Stimulated activated naive CD4-positive, alpha-beta T cell treated with Interleukin-2 at 50 U/mL for 16 hours (primary cell): ENCODE measurements at regions not wholly inside any gene's neighbourhood (a gene's known extent, or its start where the extent isn't known, plus 50 kb on each side); places are given as distances from the start of the nearest gene placed in this dataset.
"Not testable (repeated sequence)": the region's sequence is repeated elsewhere in the genome, so short reads cannot be mapped to it uniquely, and the experiment has no call there.

Source experiments
- DNase-seq: peaks from one replicate; lab custom pipeline; 2025; lab: John Stamatoyannopoulos, UW

DNA sequence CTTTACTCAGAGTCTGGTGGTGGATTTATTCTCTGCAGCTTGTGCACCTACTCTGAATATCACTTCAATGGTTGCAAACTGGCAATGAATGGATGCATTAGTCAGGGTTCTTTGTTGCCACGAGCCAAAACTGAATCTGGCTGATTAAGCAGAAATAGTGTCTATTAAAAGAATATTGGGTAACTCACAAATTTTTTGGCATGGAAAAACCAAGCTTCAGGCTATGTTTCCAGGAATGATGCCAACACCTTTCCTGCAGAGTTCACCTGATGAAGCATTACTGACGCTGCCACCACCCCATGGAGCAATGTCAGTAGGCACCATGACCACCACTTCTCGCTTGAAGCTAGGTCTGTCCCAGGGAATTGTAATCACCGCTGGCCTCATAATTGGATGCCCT lies 597.8 kb upstream of the SLC10A2 start:
- DNase-seq, result no peak

DNA sequence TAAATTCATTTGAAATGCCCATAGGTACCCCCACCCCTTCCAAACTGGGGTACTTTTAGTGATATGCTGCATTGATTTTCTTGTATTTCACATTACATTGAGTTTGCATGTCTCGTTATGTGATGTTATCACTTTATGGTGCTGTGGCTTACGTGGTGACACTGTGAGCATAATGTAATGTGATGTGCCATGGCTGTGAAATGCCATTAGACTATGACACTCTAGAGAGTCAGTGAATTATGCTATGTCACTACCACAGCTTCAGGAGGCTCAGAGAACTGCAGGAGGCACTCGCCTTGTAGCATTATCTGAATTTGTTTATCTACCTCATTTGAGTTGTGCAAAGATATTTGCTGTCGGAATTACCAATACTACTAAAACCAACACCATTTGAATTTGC lies 590.1 kb upstream of the SLC10A2 start:
- no peak for DNase-seq

DNA sequence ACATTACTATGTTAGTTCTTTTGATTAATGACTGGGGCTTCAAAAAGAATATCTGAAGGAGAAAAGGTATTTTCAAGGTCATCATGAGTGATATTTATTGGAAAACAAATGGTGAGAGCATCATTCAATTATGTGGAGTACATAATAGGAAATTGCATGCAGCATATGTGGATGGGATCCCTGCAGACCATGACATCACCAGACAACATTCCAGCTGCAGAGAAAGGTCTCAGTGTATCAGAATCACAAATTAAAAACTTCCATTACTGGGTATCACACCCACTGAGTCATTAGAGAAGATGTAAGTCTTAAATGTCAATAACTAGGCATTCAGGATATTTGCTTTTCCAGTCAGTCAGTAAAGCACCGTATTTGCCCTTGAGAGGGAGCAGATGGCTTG lies 574.4 kb upstream of the SLC10A2 start:
- DNase-seq, result no peak

DNA sequence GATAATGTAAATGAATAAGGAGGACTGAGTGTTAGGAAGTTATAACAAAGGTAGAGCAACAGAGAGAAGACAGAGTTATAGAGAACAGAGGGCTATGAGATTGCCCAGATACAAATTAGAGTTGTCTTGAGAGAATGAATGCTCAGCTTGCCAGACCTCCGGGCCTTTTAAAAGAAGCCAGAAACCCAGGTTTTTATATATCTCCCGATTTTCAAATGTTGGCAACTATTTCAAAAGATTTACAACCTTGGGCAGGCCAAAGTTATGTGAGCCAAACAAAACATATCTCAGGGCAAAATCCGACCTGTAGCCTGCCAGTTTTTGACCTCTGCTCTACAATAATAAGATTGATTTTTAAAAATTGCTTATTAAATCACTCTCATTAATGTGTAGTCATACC lies 573.1 kb upstream of the SLC10A2 start:
- DNase-seq, result no peak

DNA sequence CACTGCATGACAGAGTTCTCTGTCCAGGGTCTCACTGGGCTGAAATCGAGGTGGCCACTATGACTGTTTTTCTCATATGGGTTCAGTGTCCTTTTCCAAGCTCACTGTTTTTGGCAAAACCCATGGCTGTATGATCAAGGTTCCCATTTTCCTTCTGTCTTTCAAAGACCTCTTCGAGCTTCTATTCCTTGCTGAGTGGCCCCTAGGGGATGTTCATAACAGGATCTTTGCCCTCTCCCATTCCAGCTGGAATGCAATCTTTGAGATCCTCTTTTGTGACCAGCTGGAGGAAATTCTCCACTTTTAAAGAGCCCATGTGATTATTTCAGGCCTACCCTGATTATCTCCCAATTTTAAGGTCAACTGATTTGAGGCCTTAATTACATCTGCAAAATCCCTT lies 572.5 kb upstream of the SLC10A2 start:
- DNase-seq, result no peak

DNA sequence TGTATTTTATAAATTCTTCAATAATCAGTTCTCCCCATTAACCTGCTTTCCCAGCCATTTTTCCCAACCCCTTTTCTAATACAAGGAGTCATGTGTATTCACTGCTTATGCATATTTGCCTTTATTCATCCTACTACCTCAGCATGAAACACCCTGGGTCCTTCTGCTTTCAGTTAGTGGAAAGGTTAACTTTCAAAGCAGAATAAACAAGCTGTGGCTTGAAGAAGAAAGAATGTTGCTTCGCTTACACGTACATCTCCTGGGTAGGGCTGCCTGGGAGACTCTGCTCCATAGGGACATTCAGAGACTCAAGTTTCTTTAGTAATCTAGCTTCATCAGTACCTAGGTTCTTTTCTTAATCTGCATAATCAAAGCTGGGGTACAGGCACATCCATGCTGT lies 567.8 kb upstream of the SLC10A2 start:
- no peak for DNase-seq

DNA sequence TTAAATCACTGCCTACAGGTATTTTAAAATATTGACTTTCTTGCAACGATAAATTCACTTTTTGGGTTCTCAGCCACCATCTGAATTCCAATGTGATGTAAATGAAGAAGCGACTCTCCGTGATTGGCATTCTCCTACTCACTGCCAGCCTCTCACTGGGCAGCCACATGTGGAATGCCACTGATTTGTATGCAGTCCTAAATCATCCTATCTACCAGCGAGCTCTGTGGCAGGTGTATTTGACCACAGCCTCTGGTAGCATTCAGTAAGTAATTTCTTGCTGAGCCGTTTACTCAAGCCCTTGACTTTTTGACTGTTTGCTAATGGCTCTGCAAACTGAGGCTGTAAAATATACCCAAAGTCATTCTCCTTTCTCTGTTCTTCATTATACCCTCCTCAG lies 559.0 kb upstream of the SLC10A2 start:
- no peak for DNase-seq

DNA sequence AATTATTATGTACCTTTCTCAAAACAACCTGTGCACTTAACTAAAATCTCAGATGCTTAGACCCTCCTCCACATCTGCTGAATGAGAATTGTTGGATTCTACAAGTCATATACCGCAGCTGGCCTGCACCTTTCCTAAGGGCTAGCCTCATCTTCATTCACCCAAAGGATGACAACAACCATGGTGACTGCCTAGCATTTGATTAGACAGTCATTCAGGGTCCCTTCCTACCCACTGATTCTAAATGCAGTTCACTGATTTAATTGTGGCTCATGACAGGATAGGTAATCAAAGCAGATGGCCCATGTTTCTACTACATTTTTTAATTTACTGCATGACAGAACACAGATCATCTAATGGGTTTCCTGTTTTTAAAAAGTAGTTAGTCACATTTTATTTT lies 551.9 kb upstream of the SLC10A2 start:
- DNase-seq, result no peak

DNA sequence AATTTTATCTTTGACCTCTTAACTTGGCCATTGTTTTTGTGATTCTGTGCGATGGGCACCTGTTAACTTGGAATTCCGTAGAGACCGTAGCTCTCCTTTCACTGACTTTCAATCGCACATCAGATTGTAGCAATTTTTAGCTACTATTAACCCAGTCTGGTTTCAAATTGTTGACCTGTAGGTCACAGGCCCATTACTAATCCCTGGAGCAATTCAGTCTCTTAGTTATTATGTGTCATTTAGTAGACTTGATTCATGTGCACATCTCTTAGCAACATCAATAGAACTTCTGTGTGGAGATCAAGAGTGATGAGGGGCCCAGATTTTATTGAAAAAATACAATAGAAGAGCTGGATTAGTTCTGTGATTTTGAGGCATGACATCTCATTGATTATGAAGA lies 549.6 kb upstream of the SLC10A2 start:
- DNase-seq, result no peak

DNA sequence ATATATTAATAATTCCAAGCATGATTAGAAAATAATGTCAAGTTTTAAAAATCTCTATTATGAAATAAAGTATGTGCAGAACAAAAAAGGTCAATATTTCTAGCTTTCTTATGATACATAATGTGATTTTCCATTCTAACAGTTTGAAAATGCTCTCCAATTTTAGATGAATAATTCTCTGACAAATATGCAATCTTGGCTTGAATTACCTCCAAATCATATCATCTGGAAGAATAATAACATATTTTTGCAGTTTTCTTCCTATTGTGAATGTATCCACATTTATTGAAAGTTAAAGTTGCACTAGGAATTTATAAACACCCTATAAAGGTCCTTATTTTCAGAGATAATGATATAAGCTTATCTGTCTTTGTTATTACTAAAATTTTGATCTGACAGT lies 548.5 kb upstream of the SLC10A2 start:
- DNase-seq, result no peak

DNA sequence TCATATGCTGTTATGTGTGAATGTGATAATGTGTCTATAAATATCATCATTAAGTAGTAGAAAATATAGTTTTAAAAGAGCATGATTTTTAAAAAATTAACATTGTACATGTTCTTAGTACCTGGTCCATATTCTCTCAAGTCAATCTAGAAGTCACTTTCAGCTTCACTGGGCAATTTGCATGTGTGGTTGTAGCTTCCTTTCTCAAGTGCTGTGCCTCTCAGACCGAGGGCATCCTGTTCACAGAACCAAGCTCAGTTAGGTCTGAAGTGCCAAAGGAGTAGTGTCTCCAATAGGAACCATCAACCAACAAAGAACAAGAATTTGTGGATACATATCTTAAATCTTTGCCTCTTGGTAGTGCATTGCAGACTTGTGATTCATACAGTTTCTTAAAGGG lies 541.8 kb upstream of the SLC10A2 start:
- DNase-seq, result no peak

DNA sequence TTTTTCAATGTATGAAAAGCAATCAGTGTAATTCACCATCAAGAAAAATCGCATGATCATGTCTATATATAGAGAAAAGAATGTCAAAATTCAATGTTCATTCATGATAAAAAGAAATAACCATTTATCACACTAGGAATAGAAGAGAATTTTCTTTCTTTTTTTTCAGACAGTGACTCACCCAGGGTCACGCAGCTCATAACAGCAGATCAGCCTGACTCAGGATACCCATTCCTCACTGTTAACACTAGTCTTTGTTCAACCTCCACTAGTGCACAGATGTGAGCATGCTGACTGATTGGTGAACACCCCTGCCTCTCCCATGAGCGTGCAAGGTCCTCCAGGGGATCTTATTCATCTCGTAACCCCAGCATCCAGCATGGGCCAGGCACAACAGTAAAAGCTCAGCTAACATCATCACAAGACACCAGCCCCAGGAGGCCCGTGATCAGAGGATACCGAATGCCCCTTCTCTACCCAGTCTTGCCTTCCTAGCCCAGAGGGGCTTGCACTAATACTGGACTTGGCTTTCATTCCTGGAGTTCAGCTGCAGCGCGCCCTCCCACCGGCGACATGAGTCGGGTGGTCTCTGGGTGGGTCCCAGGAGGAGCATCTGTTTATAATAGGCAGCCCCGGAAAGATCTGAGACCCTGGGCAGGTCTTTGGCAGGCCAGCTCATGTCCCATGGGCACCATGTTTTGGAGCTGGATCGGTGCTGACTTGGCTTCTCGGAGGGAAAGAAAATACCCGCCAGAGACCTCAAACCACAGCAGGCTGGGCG lies 539.5 kb upstream of the SLC10A2 start:
- DNase-seq, result no peak

DNA sequence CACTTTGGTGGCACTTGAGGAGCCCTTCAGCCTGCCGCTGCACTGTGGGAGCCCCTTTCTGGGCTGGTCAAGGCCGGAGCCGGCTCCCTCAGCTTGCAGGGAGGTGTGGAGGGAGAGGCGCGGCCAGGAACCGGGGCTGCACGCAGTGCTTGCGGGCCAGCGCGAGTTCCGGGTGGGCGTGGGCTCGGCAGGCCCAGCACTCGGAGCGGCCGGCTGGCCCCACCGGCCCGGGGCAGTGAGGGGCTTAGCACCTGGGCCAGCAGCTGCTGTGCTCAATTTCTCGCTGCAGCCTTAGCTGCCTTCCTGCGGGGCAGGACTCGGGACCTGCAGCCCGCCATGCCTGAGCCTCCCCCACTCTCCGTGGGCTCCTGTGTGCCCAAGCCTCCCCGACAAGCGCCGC lies 533.7 kb upstream of the SLC10A2 start:
- DNase-seq, result not testable (repeated sequence)

DNA sequence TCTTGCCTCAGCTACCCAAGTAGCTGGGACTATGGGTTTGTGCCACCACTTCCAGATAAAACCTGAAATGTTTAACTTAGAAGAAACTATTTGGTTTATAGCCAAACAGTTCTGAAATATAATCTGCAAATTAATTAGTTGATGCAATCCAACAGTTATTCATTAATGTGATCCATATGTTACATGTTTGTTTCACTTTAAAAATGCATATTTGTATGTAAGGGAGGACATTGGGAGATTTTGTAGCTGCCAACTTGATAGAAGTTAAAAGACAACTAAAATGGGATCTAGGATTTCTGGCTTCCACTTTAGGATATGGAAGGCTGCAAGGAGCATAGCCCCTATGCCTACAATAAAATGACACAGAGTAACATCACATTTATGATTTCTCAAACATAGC lies 532.5 kb upstream of the SLC10A2 start:
- DNase-seq, result no peak

DNA sequence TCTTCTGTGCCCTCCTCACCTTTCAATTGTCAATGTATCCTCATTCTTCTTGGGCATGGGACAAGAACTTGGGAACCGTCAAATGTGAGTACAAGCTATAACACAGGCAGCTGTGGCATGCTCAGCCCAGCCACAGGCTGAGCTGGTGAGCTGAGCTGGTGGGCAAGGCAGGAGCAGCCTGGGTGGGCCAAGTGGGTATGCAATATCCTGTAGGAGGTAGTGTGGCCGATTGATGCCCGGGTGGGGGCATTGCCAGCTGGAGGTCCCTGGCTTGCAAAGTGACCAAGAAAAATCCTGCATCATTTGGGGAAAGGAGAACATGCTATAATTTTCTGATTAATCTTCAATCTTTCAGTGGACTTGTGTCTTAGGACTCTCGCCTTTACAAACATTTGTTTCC lies 507.2 kb upstream of the SLC10A2 start:
- DNase-seq, result no peak

DNA sequence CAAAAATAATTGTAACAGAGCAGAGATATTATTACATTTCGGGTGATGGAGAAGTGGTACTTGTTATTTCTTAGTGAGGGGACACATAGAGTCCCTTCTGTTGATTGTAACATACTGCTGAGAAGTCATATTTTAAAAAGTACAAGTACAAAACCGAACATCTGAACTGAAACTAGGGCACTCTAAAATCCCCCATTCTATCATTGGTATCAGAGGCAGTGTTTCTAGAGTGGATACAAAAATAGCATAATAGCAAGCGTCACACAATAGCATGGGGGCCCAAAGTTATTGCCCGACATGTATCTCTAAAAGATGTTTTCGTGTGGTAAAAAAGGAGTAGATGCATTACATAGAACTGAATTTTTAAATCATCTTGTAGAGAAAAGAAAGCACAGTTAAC lies 502.1 kb upstream of the SLC10A2 start:
- no peak for DNase-seq

DNA sequence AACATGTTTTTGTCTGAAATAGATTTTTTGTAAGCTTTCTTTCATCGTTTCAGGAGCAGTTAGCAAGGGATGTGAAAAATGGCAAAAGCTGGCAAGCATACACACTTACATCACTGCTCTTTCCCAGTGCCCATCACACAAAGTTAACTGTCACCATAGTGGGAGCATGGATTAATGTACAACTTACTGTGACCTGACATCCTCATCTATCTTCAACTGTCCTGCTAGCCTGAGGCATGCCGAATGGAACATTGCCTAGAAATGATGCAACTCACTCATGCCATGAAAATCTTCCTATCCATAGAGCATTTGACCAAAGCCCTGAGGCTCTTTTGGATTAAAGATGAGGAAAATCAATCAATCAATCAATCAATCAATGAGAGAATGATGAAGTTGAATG lies 491.7 kb upstream of the SLC10A2 start:
- no peak for DNase-seq

DNA sequence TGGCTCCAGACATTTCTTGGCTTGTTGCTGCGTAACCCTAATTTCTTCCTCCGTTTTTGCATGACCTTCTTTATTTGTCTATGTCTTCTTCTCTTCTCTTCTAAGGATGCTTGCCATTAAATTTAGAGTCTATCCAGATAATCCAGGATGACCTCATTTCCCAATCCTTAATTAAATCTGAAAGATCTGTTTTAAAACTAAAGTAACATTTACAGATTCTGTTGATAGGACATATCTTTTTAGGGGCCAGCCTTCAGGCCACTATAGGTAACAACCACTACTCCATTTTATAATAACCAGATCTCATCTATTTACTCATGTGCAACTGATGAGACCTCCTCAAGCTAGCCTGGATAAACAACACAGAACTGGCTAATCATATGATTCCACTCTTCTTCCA lies 490.5 kb upstream of the SLC10A2 start:
- DNase-seq, result no peak

DNA sequence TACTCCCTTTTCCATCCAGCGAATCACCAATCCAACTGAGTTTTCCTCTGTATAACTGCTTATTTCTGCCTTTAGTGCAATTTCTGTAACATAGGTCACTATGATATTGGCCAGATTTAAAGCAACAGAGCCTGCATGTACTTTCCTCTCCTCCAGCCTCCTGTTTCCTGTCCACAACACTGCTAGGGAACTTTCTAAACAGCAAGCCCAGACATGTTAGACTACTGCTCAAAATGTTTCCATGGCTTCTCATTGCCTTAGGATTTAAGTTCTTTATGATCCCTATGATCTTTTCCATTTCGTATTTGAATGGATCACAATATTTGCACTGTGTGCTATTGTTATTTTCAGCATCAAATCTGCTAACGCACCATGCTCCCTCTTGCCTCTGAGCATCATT lies 481.7 kb upstream of the SLC10A2 start:
- DNase-seq, result no peak

DNA sequence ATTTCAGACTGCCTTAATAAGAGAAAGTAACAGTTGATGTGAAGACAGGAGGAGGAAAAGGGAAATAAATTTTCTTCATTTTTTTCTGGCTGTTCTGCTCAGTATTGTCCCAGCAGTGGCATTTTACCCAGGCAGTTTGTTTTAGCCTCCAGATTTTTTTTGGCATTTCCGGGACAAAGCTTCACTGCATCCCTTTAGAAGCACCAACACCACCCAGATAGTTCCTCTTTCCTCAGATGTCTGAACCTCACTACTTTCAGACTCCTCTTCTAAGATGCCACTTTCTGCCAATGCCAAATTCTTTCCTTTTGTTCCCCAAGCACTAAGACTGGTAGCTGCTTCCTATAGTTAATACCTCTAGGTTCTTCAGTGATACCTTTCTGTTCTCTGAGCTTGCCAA lies 480.1 kb upstream of the SLC10A2 start:
- DNase-seq, result no peak

DNA sequence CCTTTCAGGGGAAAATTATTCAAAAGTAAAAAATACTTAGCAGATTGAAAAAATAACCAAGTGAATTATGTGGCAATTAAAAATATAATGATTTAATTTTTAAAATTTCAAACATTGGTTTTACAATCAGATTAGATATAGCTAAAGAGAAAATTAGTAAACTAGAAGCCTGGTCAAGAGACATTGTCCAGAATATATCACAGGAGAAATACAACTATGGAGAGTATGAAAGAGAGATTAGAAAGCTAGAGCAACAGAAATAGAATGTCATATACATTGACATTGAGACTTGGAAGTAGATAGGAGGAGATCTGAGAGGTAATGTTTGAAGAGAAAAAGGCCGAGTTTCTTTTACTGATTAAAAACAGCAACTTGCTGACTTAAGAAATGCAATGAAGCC lies 476.4 kb upstream of the SLC10A2 start:
- DNase-seq, result no peak

DNA sequence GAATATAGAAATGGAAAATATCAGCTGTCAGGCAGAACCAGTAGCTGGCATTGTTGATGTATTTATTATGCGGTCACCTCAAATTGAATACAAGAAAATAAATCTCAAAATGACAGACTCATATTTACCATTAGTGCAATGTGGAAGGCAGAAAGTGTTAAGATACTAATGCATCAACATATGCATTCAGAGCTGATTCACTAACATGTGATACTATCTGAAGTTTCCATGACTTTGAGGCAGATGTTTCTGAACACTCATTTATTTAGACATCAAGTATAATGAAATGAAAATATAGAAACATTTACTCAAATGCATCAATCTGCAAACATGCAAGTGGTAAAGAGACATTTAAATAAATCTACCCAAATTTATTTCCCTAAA lies 474.2 kb upstream of the SLC10A2 start:
- DNase-seq, result no peak

DNA sequence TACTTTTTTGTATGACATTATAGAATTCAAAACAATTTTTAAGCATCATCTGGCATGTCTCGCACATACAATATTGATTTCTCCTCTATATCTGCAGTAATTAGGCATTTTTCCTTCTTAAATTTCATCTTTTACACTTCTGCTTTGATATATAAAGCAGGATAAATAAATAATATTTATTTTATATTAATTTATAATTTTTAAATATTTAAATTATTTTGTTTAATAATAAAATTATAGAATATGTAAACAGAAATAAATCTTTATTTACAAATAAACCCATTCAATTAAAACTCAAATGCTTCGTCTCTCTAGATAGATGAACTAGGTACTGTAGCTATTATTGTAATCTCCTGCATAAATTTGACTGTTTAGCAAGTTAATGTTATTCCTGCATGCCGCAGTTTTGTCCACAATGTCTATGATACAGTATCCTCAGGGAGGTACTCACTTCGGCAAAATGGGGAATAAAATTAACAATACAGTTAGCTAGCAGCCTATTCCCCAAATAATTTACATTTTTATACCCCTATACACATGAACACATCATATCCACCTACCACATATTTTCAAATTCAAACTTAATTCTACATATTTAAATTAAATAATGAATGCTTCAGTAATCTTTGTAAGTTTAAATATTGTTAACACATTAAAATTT lies 473.6 kb upstream of the SLC10A2 start:
- no peak for DNase-seq

DNA sequence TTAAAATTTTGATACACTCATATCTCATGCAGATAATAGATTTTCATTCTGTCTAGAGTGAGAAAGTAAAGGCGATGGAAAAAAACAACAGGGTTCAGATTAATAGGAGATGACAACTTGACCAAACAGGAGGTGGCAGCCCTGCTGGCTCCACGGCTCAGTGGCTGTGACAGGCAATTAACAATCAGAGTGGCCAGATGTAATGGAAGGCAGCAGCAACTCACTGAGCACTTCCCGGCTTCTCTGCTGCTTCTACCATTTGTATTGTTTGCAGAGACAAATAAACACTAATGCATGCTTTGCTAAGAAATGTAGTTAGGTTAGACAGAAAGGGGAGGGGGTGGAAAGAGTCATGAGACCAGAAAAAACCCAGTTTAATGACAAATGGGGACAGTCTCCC lies 473.0 kb upstream of the SLC10A2 start:
- no peak for DNase-seq
